ENCODE measurements at regions not wholly inside any gene's neighbourhood (a gene's known extent, or its start where the extent isn't known, plus 50 kb on each side); places are given as distances from the start of the nearest gene placed in this dataset.

GRCh38 chr15:89400782-89401545 is 66.3 kb upstream of the POLG start:
- no peak overlapping the region for H2BK12ac ChIP-seq (ENCODE audit: insufficient read length, low read depth, low read length)
- no peak for TF ChIP-seq CTCF (conservative IDR thresholded peaks at IDR 0.05)
- H3K56ac ChIP-seq (ENCODE audit: insufficient read length, low read depth, low read length), result no peak overlapping the region
- H4K8ac ChIP-seq (replicated peaks; ENCODE audit: insufficient read length, low read depth, low read length), result no peak overlapping the region
- H2AFZ ChIP-seq (ENCODE audit: low read length), result no peak overlapping the region
- H3K18ac ChIP-seq (ENCODE audit: insufficient read length, low read depth, low read length), result no peak overlapping the region
- no peak overlapping the region for H2BK5ac ChIP-seq (ENCODE audit: insufficient read length, low read length)
- Mint-ChIP-seq H3K9me3 (peaks cover 0 to 15% of the 10 kb centered on the region in 2 experiments; a peak in 2 of 5 replicates), H3K4me3 (peak overlapping the region in 1 of 2 experiments; percentile 64; a peak in 3 of 5 replicates), H3K27me3 (ENCODE audit: low read depth) (peaks cover 99% of the 10 kb centered on the region), H3K27ac (peak overlapping the region in 1 of 3 experiments; percentile 38; a peak in 1 of 7 replicates), H3K36me3 (ENCODE audit: insufficient read depth in 1 of 3, low read depth in 3 of 3) (no peaks in the 10 kb centered on the region; a peak in 1 of 7 replicates), H3K4me1 (peaks cover 16 to 24% of the 10 kb centered on the region in 2 experiments)
- no peak overlapping the region for H3T11ph ChIP-seq (ENCODE audit: low read length)
- H3K4me2 ChIP-seq (ENCODE audit: insufficient read depth, insufficient read length, low read length), result no peak overlapping the region
- H2AK5ac ChIP-seq (ENCODE audit: insufficient read length, low read length), result no peak overlapping the region
- H4K5ac ChIP-seq (ENCODE audit: insufficient read length, low read depth, low read length), result no peak overlapping the region
- H3K4me1 ChIP-seq (ENCODE audit: insufficient read depth, low read length), result peaks cover 7% of the 10 kb centered on the region; the same call in 1 of the 2 replicates
- H3K27me3 ChIP-seq (ENCODE audit: insufficient read depth, low read length), result peaks cover 96% of the 10 kb centered on the region
- H3K23me2 ChIP-seq (ENCODE audit: insufficient read length, low read depth, low read length, poor library complexity, severe bottlenecking), result peaks cover 3% of the 10 kb centered on the region
- no peak overlapping the region for H3K4ac ChIP-seq (ENCODE audit: low read depth, low read length)
- H2BK15ac ChIP-seq (ENCODE audit: low read depth, low read length), result no peak overlapping the region
- H3K27ac ChIP-seq (ENCODE audit: insufficient read length, low read depth, low read length), result no peak overlapping the region
- no CpG with 5 or more reads among the region's 7 CpGs for WGBS (ENCODE audit: extremely low coverage, insufficient read length, low lambda C conversion rate)
- no peak overlapping the region for H3K23ac ChIP-seq (ENCODE audit: insufficient read length, low read depth, low read length)
- H3K14ac ChIP-seq (ENCODE audit: insufficient read depth, low read length), result no peak overlapping the region
- no peaks in the 10 kb centered on the region for H4K20me1 ChIP-seq (ENCODE audit: control insufficient read depth, insufficient read depth, insufficient read length)
- no peak overlapping the region for H2BK20ac ChIP-seq (ENCODE audit: low read depth, low read length, poor library complexity, severe bottlenecking)
- H4K91ac ChIP-seq (ENCODE audit: insufficient read length, low read depth, low read length), result no peak overlapping the region
- DNase-seq, result no peak
- H3K79me1 ChIP-seq (ENCODE audit: insufficient read depth, low read depth, low read length, poor library complexity, severe bottlenecking), result no peaks in the 10 kb centered on the region
- H3K9ac ChIP-seq (ENCODE audit: extremely low read depth, insufficient read length, low read length), result no peak overlapping the region
- no peaks in the 10 kb centered on the region for H3K79me2 ChIP-seq (ENCODE audit: insufficient read depth, low read length)
- no peaks in the 10 kb centered on the region for H3K9me3 ChIP-seq (ENCODE audit: control insufficient read depth, low read depth, low read length)
- no peak overlapping the region for H2BK120ac ChIP-seq (ENCODE audit: low read depth, low read length, poor library complexity, severe bottlenecking)
